HEK293 (cell line): ENCODE measurements at regions not wholly inside any gene's neighbourhood (a gene's known extent, or its start where the extent isn't known, plus 50 kb on each side); places are given as distances from the start of the nearest gene placed in this dataset.

Experiments
- CTCF ChIA-PET: fragments of 350-600 bp; formaldehyde crosslinking; extraction: SDS; loops from one replicate; lab custom pipeline; 2021; ENCODE audit warnings: antibody characterized with exemption; lab: Yijun Ruan, JAX
- POLR2A ChIA-PET: fragments of 300-600 bp; formaldehyde crosslinking; extraction: SDS; loops from one replicate; lab custom pipeline; 2020; ENCODE audit warnings: antibody characterized with exemption, inconsistent platforms; lab: Yijun Ruan, JAX
- H3K27ac ChIP-seq: fragments of 200-500 bp; sonication (Bioruptor generic); 2 replicates; pipeline ENCODE4 v1.5.1; 2014; ENCODE audit warnings: low read depth, low read length, control low read depth, inconsistent platforms; ENCODE audit errors: extremely low read depth
- H3K36me3 ChIP-seq, 2 experiments: fragments of 200-500 bp in 1 of 2; sonication (Bioruptor generic) in 1 of 2; 1 replicate in 1 of 2; 2 replicates in 1 of 2; pipeline ENCODE4 v1.5.1; 2014 to 2017; ENCODE audit warnings: inconsistent platforms in 2 of 2, low read length in 2 of 2; ENCODE audit not compliant: control insufficient read depth in 2 of 2, insufficient read depth in 1 of 2
- H3K4me1 ChIP-seq: fragments of 200-500 bp; sonication (Bioruptor generic); 2 replicates; pipeline ENCODE4 v1.5.1; 2014; ENCODE audit warnings: mild to moderate bottlenecking, low read length, inconsistent platforms; ENCODE audit not compliant: control insufficient read depth, insufficient read depth
- H3K4me3 ChIP-seq: 2 replicates; pipeline ENCODE4 v1.5.1; 2011; ENCODE audit warnings: low read depth, mild to moderate bottlenecking, control low read depth, low read length, moderate library complexity
- H3K9me3 ChIP-seq: fragments of 200-500 bp; sonication (Bioruptor generic); 2 replicates; pipeline ENCODE4 v1.5.1; 2014; ENCODE audit warnings: low read depth, low read length, inconsistent platforms; ENCODE audit not compliant: control insufficient read depth, insufficient read depth
- MZF1 ChIP-seq: fragments of 450-650 bp; formaldehyde crosslinking; IDR thresholded peaks from 2 replicates; pipeline ENCODE4 v1.5.1; 2017; ENCODE audit warnings: missing biosample characterization, missing genetic modification characterization, borderline replicate concordance
- OVOL3 ChIP-seq: fragments of 450-650 bp; formaldehyde crosslinking; IDR thresholded peaks from 2 replicates; pipeline ENCODE4 v1.5.1; 2016; ENCODE audit warnings: missing biosample characterization, missing genetic modification characterization
- REPIN1 ChIP-seq: fragments of 450-650 bp; formaldehyde crosslinking; IDR thresholded peaks from 2 replicates; pipeline ENCODE4 v1.5.1; 2017; ENCODE audit warnings: missing biosample characterization, missing genetic modification characterization, low read depth
- ZBTB1 ChIP-seq: fragments of 450-650 bp; formaldehyde crosslinking; IDR thresholded peaks from 2 replicates; pipeline ENCODE4 v1.5.1; 2016; ENCODE audit warnings: missing biosample characterization, missing genetic modification characterization
- ZBTB7A ChIP-seq: fragments of 450-650 bp; formaldehyde crosslinking; IDR thresholded peaks from 2 replicates; pipeline ENCODE4 v1.5.1; 2016; ENCODE audit warnings: low read depth, missing biosample characterization, missing genetic modification characterization
- ZFP3 ChIP-seq: fragments of 450-650 bp; formaldehyde crosslinking; IDR thresholded peaks from 2 replicates; pipeline ENCODE4 v1.5.1; 2016; ENCODE audit warnings: low read depth, missing biosample characterization, missing genetic modification characterization
- ZNF121 ChIP-seq: fragments of 450-650 bp; formaldehyde crosslinking; IDR thresholded peaks from 2 replicates; pipeline ENCODE4 v1.5.1; 2016; ENCODE audit warnings: missing biosample characterization, missing genetic modification characterization
- ZNF133 ChIP-seq: fragments of 450-650 bp; formaldehyde crosslinking; IDR thresholded peaks from 2 replicates; pipeline ENCODE4 v1.5.1; 2016; ENCODE audit warnings: missing biosample characterization, missing genetic modification characterization
- ZNF19 ChIP-seq: fragments of 450-650 bp; formaldehyde crosslinking; IDR thresholded peaks from 2 replicates; pipeline ENCODE4; 2016; ENCODE audit warnings: missing biosample characterization, missing genetic modification characterization, low read depth
- ZNF274 ChIP-seq, 2 experiments: fragments of 200-500 bp in 1 of 2; fragments of 450-650 bp in 1 of 2; sonication (Bioruptor generic) in 1 of 2; formaldehyde crosslinking in 1 of 2; IDR thresholded peaks; 2 replicates each; pipeline versions ENCODE4 v1.5.1 to v1.6.1; 2014 to 2016; ENCODE audit warnings: borderline replicate concordance in 1 of 2, inconsistent platforms in 1 of 2, low read length in 1 of 2, missing biosample characterization in 1 of 2, missing genetic modification characterization in 1 of 2
- ZNF292 ChIP-seq: fragments of 450-650 bp; formaldehyde crosslinking; IDR thresholded peaks from 2 replicates; pipeline ENCODE4 v1.5.1; 2016; ENCODE audit warnings: low read depth, missing biosample characterization, missing genetic modification characterization, borderline replicate concordance
- ZNF48 ChIP-seq: fragments of 450-650 bp; formaldehyde crosslinking; IDR thresholded peaks from 2 replicates; pipeline ENCODE4 v1.5.1; 2016; ENCODE audit warnings: missing biosample characterization, missing genetic modification characterization
- ZNF596 ChIP-seq: fragments of 450-650 bp; IDR thresholded peaks from 2 replicates; pipeline ENCODE4 v1.5.0; 2018; ENCODE audit warnings: missing biosample characterization, mild to moderate bottlenecking, missing genetic modification characterization, moderate library complexity
- ZNF626 ChIP-seq: fragments of 450-650 bp; sonication (Bioruptor Pico); formaldehyde crosslinking; IDR thresholded peaks from 2 replicates; pipeline ENCODE4 v1.5.1; 2018; ENCODE audit warnings: missing biosample characterization, missing genetic modification characterization, inconsistent platforms
- ZNF639 ChIP-seq: fragments of 450-650 bp; formaldehyde crosslinking; IDR thresholded peaks from 2 replicates; pipeline ENCODE4 v1.5.1; 2016; ENCODE audit warnings: missing biosample characterization, missing genetic modification characterization
- ZNF76 ChIP-seq: fragments of 450-650 bp; formaldehyde crosslinking; IDR thresholded peaks from 2 replicates; pipeline ENCODE4; 2016; ENCODE audit warnings: low read depth, missing biosample characterization, missing genetic modification characterization, borderline replicate concordance
- TF ChIP-seq, protein P1 (sequence below): sonication (generic); formaldehyde crosslinking; IDR thresholded peaks from 2 replicates; pipeline ENCODE4 v1.8.1; 2022; ENCODE audit warnings: mild to moderate bottlenecking, moderate library complexity, missing genetic modification reagents
- TF ChIP-seq, protein P2 (sequence below): fragments of 450-650 bp; IDR thresholded peaks from 2 replicates; pipeline ENCODE4 v1.5.1; 2018; ENCODE audit warnings: missing biosample characterization, mild to moderate bottlenecking, missing genetic modification characterization
- TF ChIP-seq, protein P3 (sequence below): fragments of 450-650 bp; formaldehyde crosslinking; IDR thresholded peaks from 2 replicates; pipeline ENCODE4 v1.5.1; 2016; ENCODE audit warnings: missing biosample characterization, missing genetic modification characterization
- TF ChIP-seq, protein P4 (sequence below): fragments of 450-650 bp; formaldehyde crosslinking; IDR thresholded peaks from 2 replicates; pipeline ENCODE4 v1.5.1; 2016; ENCODE audit warnings: missing biosample characterization, missing genetic modification characterization

DNA sequence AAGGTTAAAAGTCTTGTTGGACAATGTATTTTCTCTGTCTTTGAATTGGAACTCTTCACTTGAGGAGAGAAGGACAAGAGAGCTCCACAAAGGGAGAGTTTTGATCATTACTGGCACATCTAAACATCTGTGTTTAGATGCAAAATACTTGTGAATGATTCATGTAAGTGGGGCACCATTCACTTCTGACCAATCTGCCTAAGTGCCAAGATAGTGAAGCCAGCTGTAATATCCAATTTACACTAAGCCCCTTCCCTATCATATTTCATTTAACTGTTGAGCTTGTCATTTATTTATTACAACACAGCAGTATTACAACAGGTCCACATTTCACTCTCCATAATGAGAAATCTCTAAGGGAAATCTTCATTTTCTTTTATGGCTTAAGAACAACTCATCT lies 832.3 kb upstream of the GOT2 start:
- no peaks in the 10 kb centered on the region for H3K9me3 ChIP-seq
- ChIA-PET POLR2A (no interaction called here), CTCF (no interaction called here)
- H3K4me3 ChIP-seq, result no peak overlapping the region
- H3K27ac ChIP-seq, result no peak overlapping the region
- no peaks in the 10 kb centered on the region for H3K36me3 ChIP-seq
- no peak for TF ChIP-seq ZNF133 (tag by site-specific recombination)
- TF ChIP-seq ZBTB1 (tag by site-specific recombination), result no peak
- TF ChIP-seq REPIN1, result no peak
- no peak for TF ChIP-seq OVOL3 (tag by site-specific recombination)
- no peaks in the 10 kb centered on the region for H3K4me1 ChIP-seq

- no peaks in the 10 kb centered on the region for H3K36me3 ChIP-seq
- no peaks in the 10 kb centered on the region for H3K9me3 ChIP-seq
- H3K27ac ChIP-seq, result no peak overlapping the region
- no peak overlapping the region for H3K4me3 ChIP-seq
- ChIA-PET POLR2A (no interaction called here), CTCF (no interaction called here)
- TF ChIP-seq ZNF19 (tag by site-specific recombination), result no peak
- TF ChIP-seq ZFP3 (tag by site-specific recombination), result no peak
- TF ChIP-seq ZNF639, result no peak
- TF ChIP-seq ZNF121 (tag by site-specific recombination), result no peak
- TF ChIP-seq ZNF76, result no peak
- no peaks in the 10 kb centered on the region for H3K4me1 ChIP-seq
Observed at GRCh38 chr16:59558679-59559078, 824.6 kb upstream of the GOT2 start.

DNA sequence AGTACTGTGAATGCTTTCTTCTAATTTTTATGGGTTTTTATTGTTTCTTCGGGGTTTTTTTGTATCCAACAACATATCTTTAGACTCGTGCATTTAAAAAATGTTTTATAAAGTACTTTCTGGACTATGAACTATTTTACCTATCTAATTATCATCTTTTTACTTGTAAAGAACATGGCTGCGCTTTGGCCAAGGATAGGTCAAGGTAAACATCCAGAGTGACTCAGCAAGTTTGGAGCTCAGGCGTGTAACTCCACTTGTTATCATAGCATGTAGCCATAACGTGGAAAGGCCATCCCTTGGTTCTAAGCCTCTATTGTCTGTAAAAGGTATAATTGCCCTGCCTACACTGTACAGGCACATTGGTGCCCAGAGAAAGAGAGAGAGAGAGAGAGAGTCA lies 818.0 kb upstream of the GOT2 start:
- Histone ChIP-seq H3K4me3 (no peak overlapping the region), H3K4me1 (no peaks in the 10 kb centered on the region), H3K27ac (no peak overlapping the region), H3K9me3 (no peaks in the 10 kb centered on the region), H3K36me3 (no peaks in the 10 kb centered on the region)
- TF ChIP-seq ZNF274 (IDR thresholded peaks at IDR 0.05; ENCODE audit: low read length) (no peak), ZNF274 (tag by site-specific recombination; IDR thresholded peaks at IDR 0.05; ENCODE audit: borderline replicate concordance) (no peak), ZNF596 (tag by site-specific recombination) (no peak), ZNF292 (tag by site-specific recombination) (no peak), ZNF626 (tag by site-specific recombination) (no peak), ZNF48 (no peak), MZF1 (tag by site-specific recombination) (no peak), ZBTB7A (no peak)
- TF ChIP-seq, protein P1, sequence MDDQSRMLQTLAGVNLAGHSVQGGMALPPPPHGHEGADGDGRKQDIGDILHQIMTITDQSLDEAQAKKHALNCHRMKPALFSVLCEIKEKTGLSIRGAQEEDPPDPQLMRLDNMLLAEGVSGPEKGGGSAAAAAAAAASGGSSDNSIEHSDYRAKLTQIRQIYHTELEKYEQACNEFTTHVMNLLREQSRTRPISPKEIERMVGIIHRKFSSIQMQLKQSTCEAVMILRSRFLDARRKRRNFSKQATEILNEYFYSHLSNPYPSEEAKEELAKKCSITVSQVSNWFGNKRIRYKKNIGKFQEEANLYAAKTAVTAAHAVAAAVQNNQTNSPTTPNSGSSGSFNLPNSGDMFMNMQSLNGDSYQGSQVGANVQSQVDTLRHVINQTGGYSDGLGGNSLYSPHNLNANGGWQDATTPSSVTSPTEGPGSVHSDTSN (CRISPR knock-in tag), result no peak
- TF ChIP-seq, protein P2, sequence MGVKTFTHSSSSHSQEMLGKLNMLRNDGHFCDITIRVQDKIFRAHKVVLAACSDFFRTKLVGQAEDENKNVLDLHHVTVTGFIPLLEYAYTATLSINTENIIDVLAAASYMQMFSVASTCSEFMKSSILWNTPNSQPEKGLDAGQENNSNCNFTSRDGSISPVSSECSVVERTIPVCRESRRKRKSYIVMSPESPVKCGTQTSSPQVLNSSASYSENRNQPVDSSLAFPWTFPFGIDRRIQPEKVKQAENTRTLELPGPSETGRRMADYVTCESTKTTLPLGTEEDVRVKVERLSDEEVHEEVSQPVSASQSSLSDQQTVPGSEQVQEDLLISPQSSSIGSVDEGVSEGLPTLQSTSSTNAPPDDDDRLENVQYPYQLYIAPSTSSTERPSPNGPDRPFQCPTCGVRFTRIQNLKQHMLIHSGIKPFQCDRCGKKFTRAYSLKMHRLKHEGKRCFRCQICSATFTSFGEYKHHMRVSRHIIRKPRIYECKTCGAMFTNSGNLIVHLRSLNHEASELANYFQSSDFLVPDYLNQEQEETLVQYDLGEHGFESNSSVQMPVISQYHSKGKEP (tag by site-specific recombination), result no peak
- TF ChIP-seq, protein P3, sequence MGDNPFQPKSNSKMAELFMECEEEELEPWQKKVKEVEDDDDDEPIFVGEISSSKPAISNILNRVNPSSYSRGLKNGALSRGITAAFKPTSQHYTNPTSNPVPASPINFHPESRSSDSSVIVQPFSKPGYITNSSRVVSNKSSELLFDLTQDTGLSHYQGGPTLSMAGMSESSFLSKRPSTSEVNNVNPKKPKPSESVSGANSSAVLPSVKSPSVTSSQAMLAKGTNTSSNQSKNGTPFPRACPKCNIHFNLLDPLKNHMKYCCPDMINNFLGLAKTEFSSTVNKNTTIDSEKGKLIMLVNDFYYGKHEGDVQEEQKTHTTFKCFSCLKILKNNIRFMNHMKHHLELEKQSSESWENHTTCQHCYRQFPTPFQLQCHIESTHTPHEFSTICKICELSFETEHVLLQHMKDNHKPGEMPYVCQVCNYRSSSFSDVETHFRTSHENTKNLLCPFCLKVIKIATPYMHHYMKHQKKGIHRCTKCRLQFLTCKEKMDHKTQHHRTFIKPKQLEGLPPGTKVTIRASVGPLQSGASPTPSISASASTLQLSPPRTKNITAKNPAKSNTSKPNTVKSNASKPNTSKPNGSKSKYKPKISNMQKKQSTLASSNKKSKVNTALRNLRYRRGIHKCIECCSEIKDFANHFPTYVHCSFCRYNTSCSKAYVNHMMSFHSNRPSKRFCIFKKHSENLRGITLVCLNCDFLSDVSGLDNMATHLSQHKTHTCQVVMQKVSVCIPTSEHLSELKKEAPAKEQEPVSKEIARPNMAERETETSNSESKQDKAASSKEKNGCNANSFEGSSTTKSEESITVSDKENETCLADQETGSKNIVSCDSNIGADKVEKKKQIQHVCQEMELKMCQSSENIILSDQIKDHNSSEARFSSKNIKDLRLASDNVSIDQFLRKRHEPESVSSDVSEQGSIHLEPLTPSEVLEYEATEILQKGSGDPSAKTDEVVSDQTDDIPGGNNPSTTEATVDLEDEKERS (tag by site-specific recombination), result no peak
- TF ChIP-seq, protein P4, sequence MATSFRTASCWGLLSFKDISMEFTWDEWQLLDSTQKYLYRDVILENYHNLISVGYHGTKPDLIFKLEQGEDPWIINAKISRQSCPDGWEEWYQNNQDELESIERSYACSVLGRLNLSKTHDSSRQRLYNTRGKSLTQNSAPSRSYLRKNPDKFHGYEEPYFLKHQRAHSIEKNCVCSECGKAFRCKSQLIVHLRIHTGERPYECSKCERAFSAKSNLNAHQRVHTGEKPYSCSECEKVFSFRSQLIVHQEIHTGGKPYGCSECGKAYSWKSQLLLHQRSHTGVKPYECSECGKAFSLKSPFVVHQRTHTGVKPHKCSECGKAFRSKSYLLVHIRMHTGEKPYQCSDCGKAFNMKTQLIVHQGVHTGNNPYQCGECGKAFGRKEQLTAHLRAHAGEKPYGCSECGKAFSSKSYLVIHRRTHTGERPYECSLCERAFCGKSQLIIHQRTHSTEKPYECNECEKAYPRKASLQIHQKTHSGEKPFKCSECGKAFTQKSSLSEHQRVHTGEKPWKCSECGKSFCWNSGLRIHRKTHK (tag by site-specific recombination), result no peak
- ChIA-PET CTCF (no interaction called here), POLR2A (no interaction called here)
